GM12878 (cell line): ENCODE measurements at regions not wholly inside any gene's neighbourhood (a gene's known extent, or its start where the extent isn't known, plus 50 kb on each side); places are given as distances from the start of the nearest gene placed in this dataset.

ENCODE experiments used
- ATAC-seq: fragments of 200-7000 bp; cut with Tn5 transposase; 3 replicates; pipeline ENCODE4 v1.9.1; 2020; ENCODE audit warnings: mild to moderate bottlenecking, moderate library complexity
- BruUV-seq: library from RNA; stranded (reverse); fragments of 400-500 nt; replicated peaks from 2 replicates; lab custom pipeline; 2021; lab: Mats Ljungman, UMichigan
- CTCF ChIA-PET: fragments of 300-600 bp; sonication (Branson Sonifier 250); formaldehyde crosslinking; extraction: SDS; loops from one replicate; lab custom pipeline; 2021; ENCODE audit warnings: inconsistent platforms; lab: Yijun Ruan, JAX
- POLR2A ChIA-PET: fragments of 350-600 bp; formaldehyde crosslinking; extraction: SDS; loops from one replicate; lab custom pipeline; 2021; ENCODE audit warnings: inconsistent platforms; lab: Charles Lee
- RAD21 ChIA-PET: fragments of 300-600 bp; sonication (Branson Sonifier 250); formaldehyde crosslinking; loops from one replicate; lab custom pipeline; 2023; ENCODE audit warnings: antibody characterized with exemption; ENCODE audit not compliant: unreplicated experiment; lab: Charles Lee
- SMC1A ChIA-PET: fragments of 300-600 bp; sonication (Branson Sonifier 250); formaldehyde crosslinking; loops from one replicate; lab custom pipeline; 2023; ENCODE audit not compliant: unreplicated experiment, uncharacterized antibody; lab: Charles Lee
- DNase-seq: peaks from one replicate; pipeline ENCODE4 v3.0.0-alpha.2; 2011; ENCODE audit warnings: low read depth, low spot score
- FAIRE-seq: peaks from 3 replicates; lab custom pipeline; 2011; peaks lifted over from hg19 to GRCh38; lab: Jason Lieb, UNC
- H2AFZ ChIP-seq: 2 replicates; pipeline ENCODE4 v1.6.0; 2011; ENCODE audit warnings: low read depth, low read length, control low read depth; ENCODE audit not compliant: control insufficient read depth
- H3K27ac ChIP-seq: 2 replicates; pipeline ENCODE4 v1.5.1; 2011; ENCODE audit warnings: control low read depth; ENCODE audit not compliant: control insufficient read depth, insufficient read depth
- H3K27me3 ChIP-seq, 2 experiments: replicated peaks in 1 of 2; 2 replicates each; pipeline versions ENCODE4 v1.6.0 to v1.6.1; 2011; ENCODE audit warnings: low read length in 1 of 2; ENCODE audit not compliant: control insufficient read depth in 2 of 2, insufficient read depth in 2 of 2
- H3K36me3 ChIP-seq, 2 experiments: 2 replicates each; pipeline ENCODE4 v1.5.1; 2011; ENCODE audit warnings: low read length in 1 of 2; ENCODE audit not compliant: control insufficient read depth in 2 of 2, insufficient read depth in 2 of 2
- H3K4me1 ChIP-seq: 2 replicates; pipeline ENCODE4 v1.6.1; 2011; ENCODE audit warnings: mild to moderate bottlenecking, low read length, moderate library complexity, mixed read lengths; ENCODE audit not compliant: control insufficient read depth, insufficient read depth
- H3K4me2 ChIP-seq: 2 replicates; pipeline ENCODE4 v1.6.0; 2011; ENCODE audit warnings: control low read depth; ENCODE audit not compliant: control insufficient read depth, insufficient read depth
- H3K4me3 ChIP-seq: fragments of 200-600 bp; sonication (generic); 2 replicates; pipeline ENCODE4 v1.5.1; 2016
- H3K79me2 ChIP-seq: 2 replicates; pipeline ENCODE4 v1.6.0; 2011; ENCODE audit warnings: low read length; ENCODE audit not compliant: control insufficient read depth, insufficient read depth
- H3K9ac ChIP-seq: 2 replicates; pipeline ENCODE4 v1.8.0; 2011; ENCODE audit warnings: low read length, control low read depth, mixed read lengths; ENCODE audit not compliant: control insufficient read depth, insufficient read depth
- H3K9me3 ChIP-seq: replicated peaks from 3 replicates; pipeline ENCODE4 v1.5.1; 2011; ENCODE audit warnings: mild to moderate bottlenecking, low read length; ENCODE audit not compliant: control insufficient read depth, insufficient read depth
- H4K20me1 ChIP-seq: 2 replicates; pipeline ENCODE4 v1.6.0; 2011; ENCODE audit not compliant: control insufficient read depth, insufficient read depth
- EP300 ChIP-seq, 2 experiments: fragments of 150-350 bp in 1 of 2; IDR thresholded peaks; 2 replicates each; pipeline ENCODE4 v1.6.1; 2011 to 2012; ENCODE audit warnings: low read depth in 2 of 2, low read length in 2 of 2, borderline replicate concordance in 1 of 2, improper control_type of control experiment in 1 of 2, inconsistent platforms in 1 of 2; ENCODE audit not compliant: control insufficient read depth in 1 of 2
- GATAD2B ChIP-seq: fragments of 450-650 bp; conservative IDR thresholded peaks from 2 replicates; pipeline ENCODE4 v1.6.1; 2017; ENCODE audit warnings: low read depth, mild to moderate bottlenecking, moderate library complexity
- KDM1A ChIP-seq: fragments of 200-600 bp; sonication (generic); IDR thresholded peaks from 2 replicates; pipeline ENCODE4 v1.6.1; 2016; ENCODE audit warnings: borderline replicate concordance
- NFXL1 ChIP-seq: fragments of 450-650 bp; IDR thresholded peaks from 2 replicates; pipeline ENCODE4 v1.6.1; 2017; ENCODE audit warnings: antibody characterized with exemption, mild to moderate bottlenecking, borderline replicate concordance
- SIX5 ChIP-seq: IDR thresholded peaks from 2 replicates; pipeline ENCODE4 v1.6.1; 2011; ENCODE audit warnings: mild to moderate bottlenecking, low read depth, low read length, moderate library complexity; ENCODE audit not compliant: severe bottlenecking
- SUPT20H ChIP-seq: IDR thresholded peaks from 2 replicates; pipeline ENCODE4 v1.6.1; 2011; ENCODE audit warnings: low read depth, mild to moderate bottlenecking, low read length, moderate library complexity, borderline replicate concordance; ENCODE audit not compliant: control insufficient read depth
- ZNF207 ChIP-seq: fragments of 450-650 bp; IDR thresholded peaks from 2 replicates; pipeline ENCODE4 v1.6.1; 2014; ENCODE audit warnings: antibody characterized with exemption, mild to moderate bottlenecking, borderline replicate concordance
- ZSCAN29 ChIP-seq: fragments of 450-650 bp; IDR thresholded peaks from 2 replicates; pipeline ENCODE4 v1.6.1; 2017; ENCODE audit warnings: mild to moderate bottlenecking, moderate library complexity
- WGBS: methylation state at CpG from one replicate; pipeline ENCODE4 v1.1.6; 2016; ENCODE audit warnings: low lambda C conversion rate; ENCODE audit not compliant: insufficient replicate concordance, insufficient coverage; ENCODE audit errors: missing lambda C conversion rate; 5-methylcytosine and 5-hydroxymethylcytosine counted together
- in situ Hi-C: fragments of 300-500 bp; cut with MboI; formaldehyde crosslinking; loops from 9 replicates; pipeline ENCODE4 v1.14.3; 2018; ENCODE audit warnings: mixed read lengths
- intact Hi-C: fragments of 100-400 bp; cut with micrococcal nuclease; formaldehyde crosslinking; loops from one replicate; pipeline ENCODE4 v1.14.2; 2022; ENCODE audit not compliant: unreplicated experiment
- TF ChIP-seq, protein P1 (sequence below): fragments of 450-650 bp; IDR thresholded peaks from 2 replicates; pipeline ENCODE4 v1.6.1; 2017; ENCODE audit warnings: mild to moderate bottlenecking, low read depth, inconsistent platforms; ENCODE audit not compliant: poor library complexity, severe bottlenecking
- TF ChIP-seq, protein P2 (sequence below): fragments of 450-650 bp; IDR thresholded peaks from 2 replicates; pipeline ENCODE4 v1.6.1; 2016; ENCODE audit warnings: mild to moderate bottlenecking
- TF ChIP-seq, protein P3 (sequence below), 3 experiments: IDR thresholded peaks in 2 of 3; conservative IDR thresholded peaks in 1 of 3; 2 replicates each; pipeline ENCODE4 v1.5.1; 2011; ENCODE audit warnings: low read depth in 3 of 3, low read length in 3 of 3, mild to moderate bottlenecking in 3 of 3, control low read depth in 2 of 3, moderate library complexity in 2 of 3, inconsistent platforms in 1 of 3, mixed read lengths in 1 of 3; ENCODE audit not compliant: control insufficient read depth in 2 of 3, insufficient read depth in 1 of 3; ENCODE audit errors: extremely low read depth in 1 of 3

GRCh38 chr2:199105826-199106225 is 351.9 kb downstream of the SATB2 start (continued):
- TF ChIP-seq SUPT20H (no peak), ZNF207 (no peak)
- TF ChIP-seq, protein P1, sequence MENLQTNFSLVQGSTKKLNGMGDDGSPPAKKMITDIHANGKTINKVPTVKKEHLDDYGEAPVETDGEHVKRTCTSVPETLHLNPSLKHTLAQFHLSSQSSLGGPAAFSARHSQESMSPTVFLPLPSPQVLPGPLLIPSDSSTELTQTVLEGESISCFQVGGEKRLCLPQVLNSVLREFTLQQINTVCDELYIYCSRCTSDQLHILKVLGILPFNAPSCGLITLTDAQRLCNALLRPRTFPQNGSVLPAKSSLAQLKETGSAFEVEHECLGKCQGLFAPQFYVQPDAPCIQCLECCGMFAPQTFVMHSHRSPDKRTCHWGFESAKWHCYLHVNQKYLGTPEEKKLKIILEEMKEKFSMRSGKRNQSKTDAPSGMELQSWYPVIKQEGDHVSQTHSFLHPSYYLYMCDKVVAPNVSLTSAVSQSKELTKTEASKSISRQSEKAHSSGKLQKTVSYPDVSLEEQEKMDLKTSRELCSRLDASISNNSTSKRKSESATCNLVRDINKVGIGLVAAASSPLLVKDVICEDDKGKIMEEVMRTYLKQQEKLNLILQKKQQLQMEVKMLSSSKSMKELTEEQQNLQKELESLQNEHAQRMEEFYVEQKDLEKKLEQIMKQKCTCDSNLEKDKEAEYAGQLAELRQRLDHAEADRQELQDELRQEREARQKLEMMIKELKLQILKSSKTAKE = no peak

DNA sequence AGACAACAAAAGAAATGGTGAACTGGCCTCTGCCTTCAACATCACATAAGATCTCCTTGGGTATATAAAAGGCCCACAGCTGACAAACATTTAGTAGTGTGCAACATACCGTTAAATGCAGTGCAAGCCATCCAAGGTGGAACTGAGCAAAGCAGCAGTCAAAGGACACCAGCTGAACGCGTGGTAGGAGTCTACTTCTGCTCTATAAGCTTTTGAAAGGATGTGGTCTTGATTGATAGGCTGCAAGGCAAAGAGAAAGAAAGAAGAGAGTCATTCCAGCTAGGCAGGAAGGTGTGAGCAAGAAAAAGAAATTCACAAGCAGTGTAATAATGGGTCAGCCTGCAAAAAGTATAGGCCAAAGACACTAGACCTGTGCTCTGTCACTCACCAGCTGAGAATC is 356.3 kb downstream of the SATB2 start:
- intact Hi-C loops (no loop called here), in situ Hi-C loops (no loop called here)
- H3K9ac ChIP-seq = no peak overlapping the region
- no peak for FAIRE-seq
- H3K79me2 ChIP-seq = no peaks in the 10 kb centered on the region
- H3K27ac ChIP-seq = no peak overlapping the region
- ATAC-seq = peak; percentile 59
- no peaks in the 10 kb centered on the region for H3K36me3 ChIP-seq
- no peak overlapping the region for H2AFZ ChIP-seq
- 42% methylated on average over 3 of the region's 3 CpGs for WGBS
- ChIA-PET RAD21 (interaction anchor here (1.0 to 1.4 kb wide), 5 partner anchors 10 to 187 kb away, joined by 3 to 5 read pairs (median 4); no protein-coding TSS in a partner anchor), POLR2A (no interaction called here), CTCF (interaction anchor here (0.9 to 1.4 kb wide), 2 partner anchors 10 to 12 kb away, joined by 3 to 7 read pairs; no protein-coding TSS in a partner anchor), SMC1A (interaction anchor here (0.8 to 1.9 kb wide), 10 partner anchors 10 to 169 kb away, joined by 3 to 8 read pairs (median 3); no protein-coding TSS in a partner anchor)
- no peaks in the 10 kb centered on the region for H3K9me3 ChIP-seq
- BruUV-seq = no TSS peak
- H3K4me2 ChIP-seq = no peak overlapping the region
- H3K27me3 ChIP-seq = no peaks in the 10 kb centered on the region
- no peak for DNase-seq
- no peaks in the 10 kb centered on the region for H3K4me1 ChIP-seq
- H3K4me3 ChIP-seq = no peak overlapping the region
- TF ChIP-seq SIX5 (no peak), ZSCAN29 (no peak), GATAD2B (no peak), NFXL1 (no peak), KDM1A (no peak), EP300 (IDR thresholded peaks at IDR 0.05; ENCODE audit: borderline replicate concordance in 1 of 2, control insufficient read depth in 1 of 2, low read depth in 2 of 2, low read length in 2 of 2) (no peak)
- TF ChIP-seq, protein P2, sequence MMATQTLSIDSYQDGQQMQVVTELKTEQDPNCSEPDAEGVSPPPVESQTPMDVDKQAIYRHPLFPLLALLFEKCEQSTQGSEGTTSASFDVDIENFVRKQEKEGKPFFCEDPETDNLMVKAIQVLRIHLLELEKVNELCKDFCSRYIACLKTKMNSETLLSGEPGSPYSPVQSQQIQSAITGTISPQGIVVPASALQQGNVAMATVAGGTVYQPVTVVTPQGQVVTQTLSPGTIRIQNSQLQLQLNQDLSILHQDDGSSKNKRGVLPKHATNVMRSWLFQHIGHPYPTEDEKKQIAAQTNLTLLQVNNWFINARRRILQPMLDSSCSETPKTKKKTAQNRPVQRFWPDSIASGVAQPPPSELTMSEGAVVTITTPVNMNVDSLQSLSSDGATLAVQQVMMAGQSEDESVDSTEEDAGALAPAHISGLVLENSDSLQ = 0 out of 2 replicates have a peak, but pooled peaks have one; percentile 24
- TF ChIP-seq, protein P3, sequence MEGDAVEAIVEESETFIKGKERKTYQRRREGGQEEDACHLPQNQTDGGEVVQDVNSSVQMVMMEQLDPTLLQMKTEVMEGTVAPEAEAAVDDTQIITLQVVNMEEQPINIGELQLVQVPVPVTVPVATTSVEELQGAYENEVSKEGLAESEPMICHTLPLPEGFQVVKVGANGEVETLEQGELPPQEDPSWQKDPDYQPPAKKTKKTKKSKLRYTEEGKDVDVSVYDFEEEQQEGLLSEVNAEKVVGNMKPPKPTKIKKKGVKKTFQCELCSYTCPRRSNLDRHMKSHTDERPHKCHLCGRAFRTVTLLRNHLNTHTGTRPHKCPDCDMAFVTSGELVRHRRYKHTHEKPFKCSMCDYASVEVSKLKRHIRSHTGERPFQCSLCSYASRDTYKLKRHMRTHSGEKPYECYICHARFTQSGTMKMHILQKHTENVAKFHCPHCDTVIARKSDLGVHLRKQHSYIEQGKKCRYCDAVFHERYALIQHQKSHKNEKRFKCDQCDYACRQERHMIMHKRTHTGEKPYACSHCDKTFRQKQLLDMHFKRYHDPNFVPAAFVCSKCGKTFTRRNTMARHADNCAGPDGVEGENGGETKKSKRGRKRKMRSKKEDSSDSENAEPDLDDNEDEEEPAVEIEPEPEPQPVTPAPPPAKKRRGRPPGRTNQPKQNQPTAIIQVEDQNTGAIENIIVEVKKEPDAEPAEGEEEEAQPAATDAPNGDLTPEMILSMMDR (IDR thresholded peaks at IDR 0.05 in 2 of 3, conservative IDR thresholded peaks at IDR 0.05 in 1 of 3; ENCODE audit: control insufficient read depth in 2 of 3, extremely low read depth in 1 of 3, insufficient read depth in 1 of 3, low read depth in 3 of 3, low read length in 3 of 3) = no peak
- no peaks in the 10 kb centered on the region for H4K20me1 ChIP-seq
